SK-N-SH (cell line): ENCODE measurements at regions not wholly inside any gene's neighbourhood (a gene's known extent, or its start where the extent isn't known, plus 50 kb on each side); places are given as distances from the start of the nearest gene placed in this dataset.

Experiments used
- CTCF ChIA-PET: fragments of 300-600, 350-600 bp; formaldehyde crosslinking; extraction: SDS; loops from one replicate; lab custom pipeline; 2021; lab: Yijun Ruan, JAX
- POLR2A ChIA-PET: fragments of 350-600 bp; sonication (Branson Sonifier 250); formaldehyde crosslinking; extraction: SDS; loops from one replicate; lab custom pipeline; 2020; ENCODE audit warnings: antibody characterized with exemption, inconsistent platforms; lab: Yijun Ruan, JAX
- DNase-seq: peaks from one replicate; pipeline ENCODE4 v3.0.0; 2012
- H2AFZ ChIP-seq: fragments of 200-600 bp; sonication (generic); 2 replicates; pipeline ENCODE4 v1.8.1; 2016; ENCODE audit warnings: antibody characterized with exemption, mild to moderate bottlenecking, low read depth
- H3F3A ChIP-seq: fragments of 200-600 bp; sonication (generic); replicated peaks from 2 replicates; pipeline ENCODE3; 2016; ENCODE audit warnings: antibody characterized with exemption, mild to moderate bottlenecking; ENCODE audit not compliant: insufficient read depth
- H3K27ac ChIP-seq, 2 experiments: fragments of 200-500 bp in 1 of 2; fragments of 200-600 bp in 1 of 2; sonication (Bioruptor generic) in 1 of 2; sonication (generic), shearing (Covaris generic) in 1 of 2; 2 replicates each; pipeline versions ENCODE4 v1.5.1 to v1.6.1; 2014 to 2016; ENCODE audit warnings: low read depth in 2 of 2, inconsistent platforms in 1 of 2, low read length in 1 of 2, mild to moderate bottlenecking in 1 of 2, mixed read lengths in 1 of 2
- H3K27me3 ChIP-seq: fragments of 200-600 bp; sonication (generic), shearing (Covaris generic); 2 replicates; pipeline ENCODE4 v1.6.1; 2016; ENCODE audit warnings: mixed run types; ENCODE audit not compliant: insufficient read depth
- H3K36me3 ChIP-seq, 2 experiments: fragments of 200-500 bp in 1 of 2; fragments of 200-600 bp in 1 of 2; sonication (Bioruptor generic) in 1 of 2; sonication (generic) in 1 of 2; replicated peaks in 1 of 2; 2 replicates each; pipeline versions ENCODE3 to v1.5.1; 2014 to 2016; ENCODE audit warnings: low read length in 1 of 2, mild to moderate bottlenecking in 1 of 2; ENCODE audit not compliant: insufficient read depth in 2 of 2, control insufficient read depth in 1 of 2
- H3K4me1 ChIP-seq, 2 experiments: fragments of 200-500 bp in 1 of 2; fragments of 200-600 bp in 1 of 2; sonication (Bioruptor generic) in 1 of 2; sonication (generic), shearing (Covaris generic) in 1 of 2; 2 replicates each; pipeline versions ENCODE4 v1.5.1 to v1.6.1; 2014 to 2016; ENCODE audit warnings: low read depth in 1 of 2, low read length in 1 of 2, mixed run types in 1 of 2; ENCODE audit not compliant: insufficient read depth in 2 of 2, control insufficient read depth in 1 of 2
- H3K4me2 ChIP-seq: fragments of 200-600 bp; sonication (generic), shearing (Covaris generic); 2 replicates; pipeline ENCODE4 v1.6.1; 2017; ENCODE audit warnings: mixed run types
- H3K4me3 ChIP-seq, 2 experiments: fragments of 200-500 bp in 1 of 2; fragments of 200-600 bp in 1 of 2; sonication (Bioruptor generic) in 1 of 2; sonication (generic), shearing (Covaris generic) in 1 of 2; 2 replicates each; pipeline versions ENCODE4 v1.5.1 to v1.8.1; 2014 to 2016; ENCODE audit warnings: low read depth in 2 of 2, inconsistent platforms in 1 of 2, low read length in 1 of 2, mild to moderate bottlenecking in 1 of 2, mixed read lengths in 1 of 2, moderate library complexity in 1 of 2
- H3K79me2 ChIP-seq: fragments of 200-600 bp; sonication (generic); 2 replicates; pipeline ENCODE4 v1.8.1; 2017; ENCODE audit warnings: mild to moderate bottlenecking; ENCODE audit not compliant: insufficient read depth
- H3K9ac ChIP-seq: fragments of 200-600 bp; sonication (generic); 2 replicates; pipeline ENCODE4 v1.6.1; 2017; ENCODE audit warnings: mixed run types
- H3K9me2 ChIP-seq: fragments of 200-600 bp; sonication (generic); 2 replicates; pipeline ENCODE4 v1.6.1; 2017; ENCODE audit warnings: mixed run types
- H3K9me3 ChIP-seq: fragments of 200-600 bp; sonication (generic); 2 replicates; pipeline ENCODE4 v1.6.1; 2017; ENCODE audit warnings: mixed run types, mild to moderate bottlenecking, moderate library complexity
- H4K20me1 ChIP-seq: fragments of 200-600 bp; sonication (generic); 2 replicates; pipeline ENCODE4 v1.6.1; 2017; ENCODE audit warnings: mild to moderate bottlenecking, mixed run types; ENCODE audit not compliant: insufficient read depth
- CHD2 ChIP-seq: fragments of 150-350 bp; IDR thresholded peaks from 2 replicates; pipeline ENCODE4 v1.6.1; 2018; ENCODE audit warnings: low read length; ENCODE audit not compliant: partially characterized antibody
- ELF1 ChIP-seq: IDR thresholded peaks from 2 replicates; pipeline ENCODE4 v1.4.0; 2012
- EZH2phosphoT487 ChIP-seq: fragments of 200-600 bp; sonication (generic); IDR thresholded peaks from 2 replicates; pipeline ENCODE4 v1.6.1; 2017; ENCODE audit warnings: low read depth, mixed run types, mild to moderate bottlenecking, antibody characterized with exemption, moderate library complexity, borderline replicate concordance
- FOSL2 ChIP-seq: IDR thresholded peaks from 2 replicates; pipeline ENCODE4 v1.4.0; 2012; ENCODE audit warnings: low read depth, mild to moderate bottlenecking, moderate library complexity, borderline replicate concordance
- FOXJ3 ChIP-seq: sonication (generic); formaldehyde crosslinking; IDR thresholded peaks from 2 replicates; pipeline ENCODE4 v1.5.1; 2020; ENCODE audit warnings: mild to moderate bottlenecking, missing genetic modification reagents
- FOXM1 ChIP-seq: IDR thresholded peaks from 2 replicates; pipeline ENCODE4 v1.4.0; 2012; ENCODE audit warnings: low read depth, mild to moderate bottlenecking
- GABPA ChIP-seq: IDR thresholded peaks from 2 replicates; pipeline ENCODE4 v1.4.0; 2012; ENCODE audit warnings: low read depth, mild to moderate bottlenecking
- JUND ChIP-seq: IDR thresholded peaks from 2 replicates; pipeline ENCODE4 v1.4.0; 2012
- MEF2A ChIP-seq: IDR thresholded peaks from 2 replicates; pipeline ENCODE4 v1.4.0; 2012; ENCODE audit warnings: low read depth, borderline replicate concordance
- RCOR1 ChIP-seq: fragments of 150-350 bp; IDR thresholded peaks from 2 replicates; pipeline ENCODE4 v1.6.1; 2017; ENCODE audit warnings: antibody characterized with exemption, low read length
- RXRA ChIP-seq: IDR thresholded peaks from 2 replicates; pipeline ENCODE4 v1.4.0; 2012; ENCODE audit warnings: low read depth, mild to moderate bottlenecking, borderline replicate concordance
- SMC3 ChIP-seq: IDR thresholded peaks from 2 replicates; pipeline ENCODE4 v1.6.1; 2012; ENCODE audit warnings: low read depth, low read length, improper control_type of control experiment
- TAF1 ChIP-seq: IDR thresholded peaks from 2 replicates; pipeline ENCODE4 v1.6.1; 2012; ENCODE audit warnings: low read depth, mild to moderate bottlenecking, low read length, moderate library complexity, borderline replicate concordance
- TCF12 ChIP-seq: IDR thresholded peaks from 2 replicates; pipeline ENCODE4 v1.4.0; 2012
- TEAD4 ChIP-seq: IDR thresholded peaks from 2 replicates; pipeline ENCODE4 v1.4.0; 2012; ENCODE audit warnings: mild to moderate bottlenecking, borderline replicate concordance; ENCODE audit not compliant: insufficient read depth
- YY1 ChIP-seq: IDR thresholded peaks from 2 replicates; pipeline ENCODE4 v1.4.0; 2012; ENCODE audit warnings: low read depth, mild to moderate bottlenecking
- WGBS: methylation state at CpG from one replicate; pipeline ENCODE4 v1.1.6; 2017; ENCODE audit warnings: low lambda C conversion rate; 5-methylcytosine and 5-hydroxymethylcytosine counted together
- TF ChIP-seq, protein P1 (sequence below): IDR thresholded peaks from 2 replicates; pipeline ENCODE4 v1.4.0; 2012; ENCODE audit warnings: low read depth, borderline replicate concordance
- TF ChIP-seq, protein P2 (sequence below): IDR thresholded peaks from 2 replicates; pipeline ENCODE4; 2012
- TF ChIP-seq, protein P3 (sequence below): fragments of 200-600 bp; sonication (generic); IDR thresholded peaks from 2 replicates; pipeline ENCODE4 v1.6.1; 2017; ENCODE audit warnings: antibody characterized with exemption, mild to moderate bottlenecking, moderate library complexity
- TF ChIP-seq, protein P4 (sequence below): fragments of 150-350 bp; IDR thresholded peaks from 2 replicates; pipeline ENCODE4 v1.6.1; 2016; ENCODE audit warnings: mild to moderate bottlenecking, low read depth, low read length

DNA sequence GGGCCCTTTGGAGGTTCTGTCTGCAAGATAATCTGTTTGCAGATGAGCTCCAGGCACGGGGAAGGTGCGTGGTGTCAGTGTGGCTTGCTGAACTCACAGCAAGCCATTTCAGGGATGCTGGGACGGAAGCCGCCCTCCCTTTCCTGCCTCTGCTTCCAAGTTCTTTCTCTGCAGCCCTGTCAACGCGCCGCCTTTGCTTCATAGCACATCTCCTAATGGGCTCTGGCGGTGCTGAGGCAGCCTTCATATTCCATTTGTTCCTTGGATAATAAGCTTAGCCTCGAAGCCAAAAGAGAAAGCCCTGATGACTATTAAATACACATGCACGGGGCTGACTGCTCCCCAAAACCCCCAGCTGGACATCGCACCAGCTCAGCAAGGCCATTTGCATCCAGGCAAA is 81.7 kb upstream of the TAF1B start:
- 0 out of 2 replicates have a peak, but pooled peaks cover 10% of the 10 kb centered on the region for H3K27me3 ChIP-seq
- TF ChIP-seq, protein P1, sequence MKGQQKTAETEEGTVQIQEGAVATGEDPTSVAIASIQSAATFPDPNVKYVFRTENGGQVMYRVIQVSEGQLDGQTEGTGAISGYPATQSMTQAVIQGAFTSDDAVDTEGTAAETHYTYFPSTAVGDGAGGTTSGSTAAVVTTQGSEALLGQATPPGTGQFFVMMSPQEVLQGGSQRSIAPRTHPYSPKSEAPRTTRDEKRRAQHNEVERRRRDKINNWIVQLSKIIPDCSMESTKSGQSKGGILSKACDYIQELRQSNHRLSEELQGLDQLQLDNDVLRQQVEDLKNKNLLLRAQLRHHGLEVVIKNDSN, result no peak
- no peak for TF ChIP-seq EZH2phosphoT487
- no peak for TF ChIP-seq GABPA
- no peak for TF ChIP-seq FOXJ3 (CRISPR knock-in tag)
- TF ChIP-seq RXRA, result no peak
- no peak for TF ChIP-seq YY1
- no peak for TF ChIP-seq TAF1
- TF ChIP-seq TEAD4, result no peak
- no peak for TF ChIP-seq CHD2
- TF ChIP-seq RCOR1, result no peak
- no peak for TF ChIP-seq TCF12
- TF ChIP-seq FOXM1, result no peak
- TF ChIP-seq, protein P2, sequence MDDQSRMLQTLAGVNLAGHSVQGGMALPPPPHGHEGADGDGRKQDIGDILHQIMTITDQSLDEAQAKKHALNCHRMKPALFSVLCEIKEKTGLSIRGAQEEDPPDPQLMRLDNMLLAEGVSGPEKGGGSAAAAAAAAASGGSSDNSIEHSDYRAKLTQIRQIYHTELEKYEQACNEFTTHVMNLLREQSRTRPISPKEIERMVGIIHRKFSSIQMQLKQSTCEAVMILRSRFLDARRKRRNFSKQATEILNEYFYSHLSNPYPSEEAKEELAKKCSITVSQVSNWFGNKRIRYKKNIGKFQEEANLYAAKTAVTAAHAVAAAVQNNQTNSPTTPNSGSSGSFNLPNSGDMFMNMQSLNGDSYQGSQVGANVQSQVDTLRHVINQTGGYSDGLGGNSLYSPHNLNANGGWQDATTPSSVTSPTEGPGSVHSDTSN, result no peak
- no peak for TF ChIP-seq SMC3
- TF ChIP-seq, protein P3, sequence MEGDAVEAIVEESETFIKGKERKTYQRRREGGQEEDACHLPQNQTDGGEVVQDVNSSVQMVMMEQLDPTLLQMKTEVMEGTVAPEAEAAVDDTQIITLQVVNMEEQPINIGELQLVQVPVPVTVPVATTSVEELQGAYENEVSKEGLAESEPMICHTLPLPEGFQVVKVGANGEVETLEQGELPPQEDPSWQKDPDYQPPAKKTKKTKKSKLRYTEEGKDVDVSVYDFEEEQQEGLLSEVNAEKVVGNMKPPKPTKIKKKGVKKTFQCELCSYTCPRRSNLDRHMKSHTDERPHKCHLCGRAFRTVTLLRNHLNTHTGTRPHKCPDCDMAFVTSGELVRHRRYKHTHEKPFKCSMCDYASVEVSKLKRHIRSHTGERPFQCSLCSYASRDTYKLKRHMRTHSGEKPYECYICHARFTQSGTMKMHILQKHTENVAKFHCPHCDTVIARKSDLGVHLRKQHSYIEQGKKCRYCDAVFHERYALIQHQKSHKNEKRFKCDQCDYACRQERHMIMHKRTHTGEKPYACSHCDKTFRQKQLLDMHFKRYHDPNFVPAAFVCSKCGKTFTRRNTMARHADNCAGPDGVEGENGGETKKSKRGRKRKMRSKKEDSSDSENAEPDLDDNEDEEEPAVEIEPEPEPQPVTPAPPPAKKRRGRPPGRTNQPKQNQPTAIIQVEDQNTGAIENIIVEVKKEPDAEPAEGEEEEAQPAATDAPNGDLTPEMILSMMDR, result no peak
- no peak for TF ChIP-seq JUND
- no peak for TF ChIP-seq ELF1
- TF ChIP-seq MEF2A, result no peak
- TF ChIP-seq, protein P4, sequence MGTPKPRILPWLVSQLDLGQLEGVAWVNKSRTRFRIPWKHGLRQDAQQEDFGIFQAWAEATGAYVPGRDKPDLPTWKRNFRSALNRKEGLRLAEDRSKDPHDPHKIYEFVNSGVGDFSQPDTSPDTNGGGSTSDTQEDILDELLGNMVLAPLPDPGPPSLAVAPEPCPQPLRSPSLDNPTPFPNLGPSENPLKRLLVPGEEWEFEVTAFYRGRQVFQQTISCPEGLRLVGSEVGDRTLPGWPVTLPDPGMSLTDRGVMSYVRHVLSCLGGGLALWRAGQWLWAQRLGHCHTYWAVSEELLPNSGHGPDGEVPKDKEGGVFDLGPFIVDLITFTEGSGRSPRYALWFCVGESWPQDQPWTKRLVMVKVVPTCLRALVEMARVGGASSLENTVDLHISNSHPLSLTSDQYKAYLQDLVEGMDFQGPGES, result no peak
- TF ChIP-seq FOSL2, result no peak
- TF ChIP-seq, all 33 proteins: peak for 0
- H3K9me2 ChIP-seq, result no peaks in the 10 kb centered on the region
- H3K4me3 ChIP-seq, result no peak overlapping the region
- H3K4me1 ChIP-seq, result peaks cover 0 to 14% of the 10 kb centered on the region in 2 experiments; a peak in 1 of 4 replicates
- no peak overlapping the region for H3K4me2 ChIP-seq
- no peak overlapping the region for H2AFZ ChIP-seq
- ChIA-PET CTCF (interaction anchor here (1.3 to 9.4 kb wide), 2 partner anchors 9 to 37 kb away, joined by 3 to 101 read pairs; no protein-coding TSS in a partner anchor), POLR2A (no interaction called here)
- H3F3A ChIP-seq, result no peaks in the 10 kb centered on the region
- no peaks in the 10 kb centered on the region for H3K9me3 ChIP-seq
- 85% methylated on average over 11 of the region's 11 CpGs for WGBS
- DNase-seq, result no peak
- H3K9ac ChIP-seq, result no peak overlapping the region
- no peak overlapping the region for H3K27ac ChIP-seq
- no peaks in the 10 kb centered on the region for H3K79me2 ChIP-seq
- no peaks in the 10 kb centered on the region for H3K36me3 ChIP-seq
- H4K20me1 ChIP-seq, result no peaks in the 10 kb centered on the region
